Prostate gland (tissue), 2 donors: ENCODE measurements at regions not wholly inside any gene's neighbourhood (a gene's known extent, or its start where the extent isn't known, plus 50 kb on each side); places are given as distances from the start of the nearest gene placed in this dataset.

Experiments
- DNase-seq: peaks from one replicate; pipeline ENCODE4 v3.0.0-alpha.2; 2019; ENCODE audit warnings: low spot score
- H3K27ac ChIP-seq, 2 donors: fragments of 200-600 bp; sonication (generic); 2 replicates each; pipeline ENCODE4 v1.5.1; 2017 to 2019
- H3K27me3 ChIP-seq: fragments of 200-600 bp; sonication (generic); replicated peaks from 2 replicates; pipeline ENCODE4 v1.5.1; 2019; ENCODE audit not compliant: insufficient read depth
- H3K36me3 ChIP-seq, 2 donors: fragments of 200-600 bp; sonication (generic); 1 replicate in 1 of 2; 2 replicates in 1 of 2; pipeline versions ENCODE4 v1.5.1 to v1.8.1; 2017 to 2019
- H3K4me1 ChIP-seq: fragments of 200-600 bp; sonication (generic); replicated peaks from 2 replicates; pipeline ENCODE4 v1.5.1; 2019
- H3K4me3 ChIP-seq, 2 donors: fragments of 200-600 bp; sonication (generic); 2 replicates each; pipeline ENCODE4 v1.5.1; 2017 to 2019
- H3K9me3 ChIP-seq: fragments of 200-600 bp; sonication (generic); 2 replicates; pipeline ENCODE4 v1.5.1; 2017
- POLR2A ChIP-seq: fragments of 450-650 bp; IDR thresholded peaks from one replicate; pipeline ENCODE4 v1.6.1; 2016; ENCODE audit warnings: antibody characterized with exemption, mild to moderate bottlenecking
- POLR2AphosphoS5 ChIP-seq: sonication (generic); formaldehyde crosslinking; IDR thresholded peaks from one replicate; pipeline ENCODE4 v1.6.1; 2017; ENCODE audit warnings: antibody characterized with exemption
- WGBS: methylation state at CpG from one replicate; pipeline ENCODE4 v1.1.5; 2018; 5-methylcytosine and 5-hydroxymethylcytosine counted together
- intact Hi-C: fragments of 100-400 bp; cut with DNase I; formaldehyde crosslinking; loops from one replicate; pipeline ENCODE4 v1.14.2; 2022
- TF ChIP-seq, protein P1 (sequence below), 4 experiments: fragments of 200-600 bp in 2 of 4; fragments of 450-650 bp in 2 of 4; sonication (generic) in 2 of 4; IDR thresholded peaks; 1 replicate in 3 of 4; 2 replicates in 1 of 4; pipeline ENCODE4 v1.5.1; 2016 to 2019; ENCODE audit warnings: antibody characterized with exemption in 4 of 4, mild to moderate bottlenecking in 2 of 4, moderate library complexity in 2 of 4

DNA sequence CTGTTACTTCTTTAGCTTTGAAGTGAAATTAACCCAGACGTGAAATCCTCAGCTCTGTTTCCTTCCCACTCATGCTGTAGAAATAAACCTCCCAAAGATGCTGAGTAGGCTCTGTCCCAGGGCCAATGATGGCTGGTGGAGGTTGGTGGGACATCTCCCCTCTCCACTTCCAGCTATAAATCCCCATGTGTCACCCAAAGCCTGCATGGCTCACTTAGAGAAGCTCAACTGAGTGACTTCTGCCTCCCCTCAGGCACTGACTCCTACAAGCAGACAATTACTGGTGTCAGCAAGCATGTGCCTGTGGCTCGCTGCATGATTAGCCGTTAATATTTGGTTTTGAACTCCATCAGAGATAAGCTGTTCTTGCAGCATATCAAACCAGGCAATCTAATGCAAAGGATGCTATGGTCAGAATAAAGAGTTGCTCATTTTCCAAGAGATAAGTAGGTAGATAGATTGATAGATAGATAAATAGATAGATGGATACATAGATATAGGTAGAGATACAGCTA, 569.5 kb upstream of the WWC1 start:
- H3K36me3 ChIP-seq, result no peaks in the 10 kb centered on the region
- no peaks in the 10 kb centered on the region for H3K9me3 ChIP-seq
- TF ChIP-seq POLR2A, result no peak
- TF ChIP-seq, protein P1, sequence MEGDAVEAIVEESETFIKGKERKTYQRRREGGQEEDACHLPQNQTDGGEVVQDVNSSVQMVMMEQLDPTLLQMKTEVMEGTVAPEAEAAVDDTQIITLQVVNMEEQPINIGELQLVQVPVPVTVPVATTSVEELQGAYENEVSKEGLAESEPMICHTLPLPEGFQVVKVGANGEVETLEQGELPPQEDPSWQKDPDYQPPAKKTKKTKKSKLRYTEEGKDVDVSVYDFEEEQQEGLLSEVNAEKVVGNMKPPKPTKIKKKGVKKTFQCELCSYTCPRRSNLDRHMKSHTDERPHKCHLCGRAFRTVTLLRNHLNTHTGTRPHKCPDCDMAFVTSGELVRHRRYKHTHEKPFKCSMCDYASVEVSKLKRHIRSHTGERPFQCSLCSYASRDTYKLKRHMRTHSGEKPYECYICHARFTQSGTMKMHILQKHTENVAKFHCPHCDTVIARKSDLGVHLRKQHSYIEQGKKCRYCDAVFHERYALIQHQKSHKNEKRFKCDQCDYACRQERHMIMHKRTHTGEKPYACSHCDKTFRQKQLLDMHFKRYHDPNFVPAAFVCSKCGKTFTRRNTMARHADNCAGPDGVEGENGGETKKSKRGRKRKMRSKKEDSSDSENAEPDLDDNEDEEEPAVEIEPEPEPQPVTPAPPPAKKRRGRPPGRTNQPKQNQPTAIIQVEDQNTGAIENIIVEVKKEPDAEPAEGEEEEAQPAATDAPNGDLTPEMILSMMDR (IDR thresholded peaks at IDR 0.05), result no peak
- TF ChIP-seq POLR2AphosphoS5, result no peak
- no peaks in the 10 kb centered on the region for H3K27me3 ChIP-seq
- WGBS, result 74% methylated on average over 3 of the region's 3 CpGs
- no peak overlapping the region for H3K4me3 ChIP-seq
- no peak for DNase-seq
- intact Hi-C loops, result loop anchor here (5.0 to 10.0 kb wide), 3 partner anchors 113 to 495 kb away; no protein-coding TSS in a partner anchor
- no peak overlapping the region for H3K27ac ChIP-seq
- no peaks in the 10 kb centered on the region for H3K4me1 ChIP-seq

DNA sequence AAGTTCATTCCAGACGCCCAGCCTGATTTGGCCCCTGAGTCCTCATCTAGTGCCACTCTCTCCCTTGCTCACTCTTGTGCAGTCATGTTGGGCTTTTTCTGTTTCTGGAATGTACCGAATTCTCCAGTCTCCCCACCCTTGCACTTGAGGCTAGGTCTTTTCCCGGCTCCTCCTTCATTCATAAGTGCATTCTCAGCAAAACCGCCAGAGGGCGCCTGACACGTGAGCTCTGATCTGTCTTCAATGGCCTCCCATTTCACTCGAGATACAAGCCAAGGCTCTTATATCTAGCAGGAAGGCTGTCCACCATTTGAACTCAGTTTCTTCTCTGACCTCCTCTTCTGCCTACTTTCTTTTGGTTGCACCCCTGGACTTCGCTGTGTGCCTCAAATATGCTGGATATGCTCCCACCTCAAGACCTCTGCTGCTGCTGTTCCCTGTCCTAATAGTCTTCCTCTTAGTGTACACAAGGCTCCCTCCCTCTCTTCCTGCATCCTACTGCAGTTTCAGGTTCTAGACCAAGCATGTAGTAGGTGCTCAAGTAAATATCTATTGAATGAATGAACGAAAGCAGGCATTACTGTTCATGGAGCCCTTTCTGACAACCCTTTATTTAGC, 568.1 kb upstream of the WWC1 start:
- Histone ChIP-seq H3K4me3 (no peak overlapping the region), H3K4me1 (no peaks in the 10 kb centered on the region), H3K9me3 (no peaks in the 10 kb centered on the region), H3K27ac (no peak overlapping the region), H3K27me3 (no peaks in the 10 kb centered on the region), H3K36me3 (no peaks in the 10 kb centered on the region)
- 25% methylated on average over 9 of the region's 9 CpGs for WGBS
- intact Hi-C loops, result loop anchor here (5.0 to 10.0 kb wide), 3 partner anchors 111 to 494 kb away; no protein-coding TSS in a partner anchor
- TF ChIP-seq POLR2AphosphoS5 (peak; percentile 34), POLR2A (no peak)
- TF ChIP-seq, protein P1 (IDR thresholded peaks at IDR 0.05), result peak; percentile 80 to 89 (median 82)
- DNase-seq, result peak; percentile 64

DNA sequence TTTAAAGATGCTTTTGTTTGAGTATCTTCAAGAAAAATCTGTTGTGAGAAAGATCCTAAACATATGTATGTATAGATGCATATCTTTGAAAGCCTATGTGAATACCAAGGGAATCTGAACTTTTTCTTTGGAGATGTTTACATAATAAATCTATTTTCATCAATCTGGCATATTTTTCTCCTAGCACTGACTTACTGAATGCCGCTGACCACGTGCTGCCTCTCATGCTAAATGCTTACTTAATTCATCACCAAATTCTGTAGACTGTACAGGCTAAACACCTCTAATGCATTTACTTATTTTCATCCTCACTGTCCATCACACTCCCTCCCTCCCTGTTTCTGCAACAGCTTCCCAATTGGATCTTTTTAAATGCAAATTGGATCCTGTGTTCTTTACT, 566.2 kb upstream of the WWC1 start:
- no peak for TF ChIP-seq POLR2A
- TF ChIP-seq, protein P1 (IDR thresholded peaks at IDR 0.05), result no peak
- TF ChIP-seq POLR2AphosphoS5, result no peak
- intact Hi-C loops, result loop anchor here (10.0 kb wide), 1 partner anchor 110 kb away; no protein-coding TSS in a partner anchor

DNA sequence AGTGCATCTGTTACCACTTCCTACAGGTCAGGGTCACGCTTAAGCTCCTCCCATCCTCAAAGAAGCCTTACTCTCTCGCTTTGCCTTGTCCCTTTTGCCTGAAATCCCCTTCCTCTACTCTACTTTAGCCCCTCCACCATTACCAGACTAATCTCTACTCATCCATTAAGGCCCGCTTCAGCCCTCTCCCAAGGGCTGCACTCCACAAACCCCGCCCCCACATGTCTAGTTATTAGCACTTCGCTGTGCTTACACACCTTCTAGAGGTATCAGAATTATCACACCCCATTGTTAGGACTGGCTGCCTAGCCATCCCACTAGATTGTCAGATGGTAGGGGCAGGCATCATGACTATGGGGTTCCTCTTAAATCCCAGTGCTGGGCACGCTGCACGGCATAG, 565.7 kb upstream of the WWC1 start:
- H3K27ac ChIP-seq, result no peak overlapping the region
- no peaks in the 10 kb centered on the region for H3K9me3 ChIP-seq
- no peak for TF ChIP-seq POLR2AphosphoS5
- TF ChIP-seq, protein P1 (IDR thresholded peaks at IDR 0.05), result no peak
- no peak for TF ChIP-seq POLR2A
- no peaks in the 10 kb centered on the region for H3K27me3 ChIP-seq
- intact Hi-C loops, result loop anchor here (10.0 kb wide), 1 partner anchor 109 kb away; no protein-coding TSS in a partner anchor
- H3K36me3 ChIP-seq, result no peaks in the 10 kb centered on the region
- no peak for DNase-seq
- H3K4me1 ChIP-seq, result no peaks in the 10 kb centered on the region
- H3K4me3 ChIP-seq, result no peak overlapping the region
- 89% methylated on average over 7 of the region's 7 CpGs for whole genome bisulfite sequencing

More for the DNA sequence above, 566.2 kb upstream of the WWC1 start:
- no peaks in the 10 kb centered on the region for H3K4me1 ChIP-seq
- H3K9me3 ChIP-seq, result no peaks in the 10 kb centered on the region
- 78% methylated on average over 2 of the region's 2 CpGs for WGBS
- DNase-seq, result no peak
- no peak overlapping the region for H3K4me3 ChIP-seq
- no peak overlapping the region for H3K27ac ChIP-seq
- no peaks in the 10 kb centered on the region for H3K27me3 ChIP-seq
- H3K36me3 ChIP-seq, result no peaks in the 10 kb centered on the region

DNA sequence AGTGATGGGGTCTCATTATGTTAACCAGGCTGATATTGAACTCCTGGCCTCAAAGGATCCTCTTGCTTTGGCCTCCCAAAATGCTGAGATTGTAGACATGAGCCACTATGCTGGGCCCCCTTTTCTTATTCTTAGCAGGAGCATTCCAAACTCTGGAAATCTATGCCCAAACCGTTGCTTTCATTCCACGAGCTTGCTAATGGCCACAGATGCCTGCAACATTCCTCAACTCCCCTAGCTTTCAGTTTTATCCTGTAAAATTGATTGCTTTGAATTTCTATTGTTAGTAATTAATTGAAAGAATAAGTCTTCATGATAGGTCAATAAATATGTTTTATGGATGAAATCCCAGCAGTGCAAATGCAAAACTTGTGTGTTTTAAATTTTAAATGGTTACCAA, 564.8 kb upstream of the WWC1 start:
- no peaks in the 10 kb centered on the region for H3K9me3 ChIP-seq
- DNase-seq, result no peak
- TF ChIP-seq POLR2A, result no peak
- no peak for TF ChIP-seq POLR2AphosphoS5
- TF ChIP-seq, protein P1 (IDR thresholded peaks at IDR 0.05), result no peak
- H3K4me1 ChIP-seq, result no peaks in the 10 kb centered on the region
- H3K4me3 ChIP-seq, result no peak overlapping the region
- no peaks in the 10 kb centered on the region for H3K36me3 ChIP-seq
- intact Hi-C loops, result loop anchor here (10.0 kb wide), 1 partner anchor 108 kb away; no protein-coding TSS in a partner anchor
- H3K27me3 ChIP-seq, result no peaks in the 10 kb centered on the region
- WGBS, result 93% methylated on average over 2 of the region's 2 CpGs
- H3K27ac ChIP-seq, result no peak overlapping the region
